ENCODE measurements at regions not wholly inside any gene's neighbourhood (a gene's known extent, or its start where the extent isn't known, plus 50 kb on each side); places are given as distances from the start of the nearest gene placed in this dataset.

GRCh38 chr7:22909917-22910316 lies 87.3 kb upstream of the TOMM7 start:
- DNase-seq (no peak), ATAC-seq (peak in 3 of 8 donors; percentile 48 to 68 (median 62))
- H3K27ac ChIP-seq, result peak overlapping the region in 2 of 10 donors; percentile 14 to 49

DNA sequence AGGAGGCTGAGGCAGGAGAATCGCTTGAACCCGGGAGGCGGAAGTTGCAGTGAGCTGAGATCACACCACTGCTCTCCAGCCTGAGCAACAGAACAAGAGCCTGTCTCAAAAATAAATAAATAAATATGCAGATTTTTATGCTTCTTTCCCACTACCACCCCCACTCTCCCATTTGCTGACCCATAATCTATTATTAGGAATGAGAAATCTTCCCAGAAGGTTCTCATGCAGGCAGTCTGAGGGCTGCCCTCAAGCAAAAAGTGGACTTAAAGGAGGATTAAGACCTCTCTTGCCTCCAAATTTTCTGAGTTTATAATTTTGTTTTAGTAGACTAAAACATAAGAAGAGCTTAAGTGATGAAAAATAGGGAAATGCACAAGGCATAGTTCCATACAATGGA lies 85.2 kb upstream of the TOMM7 start:
- Histone ChIP-seq H3K27ac (peak overlapping the region in 2 of 10 donors; percentile 2 to 30), H3K27me3 (no peaks in the 10 kb centered on the region), H3K4me1 (peaks cover 0 to 41% (median 8%) of the 10 kb centered on the region in 9 donors), H3K36me3 (peaks cover 0 to 4% (median 0%) of the 10 kb centered on the region in 9 donors), H3K9me3 (peaks cover 0 to 13% (median 0%) of the 10 kb centered on the region in 11 donors), H3K4me3 (no peak overlapping the region)
- WGBS, 2 donors, result 88 to 97% methylated on average over 3 of the region's 3 CpGs
- DNase-seq (no peak), ATAC-seq (peak in 6 of 8 donors; percentile 35 to 66 (median 46))
- intact Hi-C loops (cut with DNase I), result no loop called here
- no peak for TF ChIP-seq CTCF (IDR thresholded peaks at IDR 0.05)

More at GRCh38 chr7:22909917-22910316, 87.3 kb upstream of the TOMM7 start:
- H3K36me3 ChIP-seq, result no peaks in the 10 kb centered on the region
- H3K4me3 ChIP-seq, result no peak overlapping the region
- intact Hi-C loops (cut with DNase I), result no loop called here
- 44 to 57% methylated on average over 3 of the region's 3 CpGs for WGBS, 2 donors
- TF ChIP-seq CTCF (IDR thresholded peaks at IDR 0.05), result no peak
- peaks cover 0 to 44% (median 8%) of the 10 kb centered on the region in 9 donors for H3K4me1 ChIP-seq
- no peaks in the 10 kb centered on the region for H3K9me3 ChIP-seq
- no peaks in the 10 kb centered on the region for H3K27me3 ChIP-seq

GRCh38 chr7:22900784-22901183 lies 78.1 kb upstream of the TOMM7 start:
- intact Hi-C loops (cut with DNase I), result no loop called here
- Histone ChIP-seq H3K9me3 (peaks cover 0 to 15% (median 0%) of the 10 kb centered on the region in 11 donors), H3K27me3 (no peaks in the 10 kb centered on the region), H3K4me1 (no peaks in the 10 kb centered on the region), H3K27ac (no peak overlapping the region), H3K36me3 (peaks cover 0 to 4% (median 0%) of the 10 kb centered on the region in 9 donors), H3K4me3 (no peak overlapping the region)
- no peak for TF ChIP-seq CTCF (IDR thresholded peaks at IDR 0.05)
- no peak for DNase-seq
- 91% methylated on average over 2 of the region's 2 CpGs for WGBS, 2 donors
- ATAC-seq, result no peak

DNA sequence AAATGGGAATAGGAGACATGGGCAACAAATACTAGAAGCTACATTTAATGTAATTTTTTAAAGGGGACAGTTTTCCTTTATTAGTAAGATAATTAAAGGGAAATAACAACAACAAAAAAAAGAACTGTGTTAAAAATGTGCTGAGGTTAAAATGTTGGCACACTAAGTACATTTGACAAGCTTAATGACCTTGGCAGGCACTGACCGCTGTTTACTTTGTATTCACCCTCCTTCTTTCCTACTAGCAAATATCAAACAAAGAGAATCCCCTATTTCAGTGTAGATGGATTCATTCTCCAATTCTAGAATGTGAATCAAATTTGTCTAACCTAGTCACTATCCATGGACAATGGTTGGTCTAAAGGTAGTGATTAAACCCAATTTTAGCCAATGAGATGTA lies 77.5 kb upstream of the TOMM7 start:
- ATAC-seq (no peak), DNase-seq (no peak)
- TF ChIP-seq CTCF (IDR thresholded peaks at IDR 0.05), result no peak
- no peak overlapping the region for H3K4me3 ChIP-seq
- H3K27me3 ChIP-seq, result no peaks in the 10 kb centered on the region
- 39 to 50% methylated on average over 1 of the region's 1 CpG for WGBS, 2 donors
- H3K27ac ChIP-seq, result no peak overlapping the region
- intact Hi-C loops (cut with DNase I), result no loop called here
- peaks cover 0 to 15% (median 0%) of the 10 kb centered on the region in 11 donors for H3K9me3 ChIP-seq
- H3K36me3 ChIP-seq, result peaks cover 0 to 4% (median 0%) of the 10 kb centered on the region in 9 donors
- H3K4me1 ChIP-seq, result no peaks in the 10 kb centered on the region
